Peyer's patch (tissue), 4 donors: ENCODE measurements at regions not wholly inside any gene's neighbourhood (a gene's known extent, or its start where the extent isn't known, plus 50 kb on each side); places are given as distances from the start of the nearest gene placed in this dataset.

Experiments
- CTCF ChIP-seq, 6 experiments: fragments of 450-650 bp in 4 of 6; fragments of 200-600 bp in 2 of 6; sonication (generic) in 1 of 6; IDR thresholded peaks; one replicate each; pipeline ENCODE4 v1.5.1; 2017 to 2019; ENCODE audit warnings: antibody characterized with exemption in 6 of 6, mild to moderate bottlenecking in 3 of 6, moderate library complexity in 1 of 6
- POLR2A ChIP-seq, 2 donors: fragments of 450-650 bp; IDR thresholded peaks; one replicate each; pipeline ENCODE4 v1.5.1; 2017; ENCODE audit warnings: antibody characterized with exemption in 2 of 2, mild to moderate bottlenecking in 2 of 2, moderate library complexity in 2 of 2

- TF ChIP-seq CTCF (IDR thresholded peaks at IDR 0.05) (no peak), POLR2A (IDR thresholded peaks at IDR 0.05) (no peak)
Observed at GRCh38 chr10:6928586-6928985, 348.5 kb upstream of the PRKCQ start.
